ENCODE measurements at regions not wholly inside any gene's neighbourhood (a gene's known extent, or its start where the extent isn't known, plus 50 kb on each side); places are given as distances from the start of the nearest gene placed in this dataset.
"Not testable (repeated sequence)": the region's sequence is repeated elsewhere in the genome, so short reads cannot be mapped to it uniquely, and the experiment has no call there.

GRCh38 chr10:43923328-43923727 lies 274.6 kb upstream of the ZNF32 start:
- Histone ChIP-seq H3K27me3 (replicated peaks; ENCODE audit: control insufficient read depth, insufficient read depth, low read length, poor library complexity, severe bottlenecking) (no peaks in the 10 kb centered on the region), H3K36me3 (ENCODE audit: control insufficient read depth, insufficient read depth, low read length) (no peaks in the 10 kb centered on the region), H3K9me3 (ENCODE audit: control insufficient read depth, low read length) (no peaks in the 10 kb centered on the region), H3K4me1 (ENCODE audit: control insufficient read depth, insufficient read depth, low read length, poor library complexity, severe bottlenecking) (no peaks in the 10 kb centered on the region), H3K4me3 (ENCODE audit: insufficient read depth, low read depth, low read length, poor library complexity, severe bottlenecking) (no peak overlapping the region), H3K27ac (ENCODE audit: insufficient read depth, low read length, poor library complexity, severe bottlenecking) (no peak overlapping the region)
- DNase-seq, result no peak

- no peaks in the 10 kb centered on the region for H3K4me1 ChIP-seq (ENCODE audit: control insufficient read depth, insufficient read depth, low read length, poor library complexity, severe bottlenecking)
- no peak for DNase-seq
- no peaks in the 10 kb centered on the region for H3K27me3 ChIP-seq (replicated peaks; ENCODE audit: control insufficient read depth, insufficient read depth, low read length, poor library complexity, severe bottlenecking)
- H3K4me3 ChIP-seq (ENCODE audit: insufficient read depth, low read depth, low read length, poor library complexity, severe bottlenecking), result no peak overlapping the region
- no peaks in the 10 kb centered on the region for H3K36me3 ChIP-seq (ENCODE audit: control insufficient read depth, insufficient read depth, low read length)
- H3K9me3 ChIP-seq (ENCODE audit: control insufficient read depth, low read length), result no peaks in the 10 kb centered on the region
- H3K27ac ChIP-seq (ENCODE audit: insufficient read depth, low read length, poor library complexity, severe bottlenecking), result no peak overlapping the region
Measured at GRCh38 chr10:43922335-43923280, 273.9 kb upstream of the ZNF32 start.

DNA sequence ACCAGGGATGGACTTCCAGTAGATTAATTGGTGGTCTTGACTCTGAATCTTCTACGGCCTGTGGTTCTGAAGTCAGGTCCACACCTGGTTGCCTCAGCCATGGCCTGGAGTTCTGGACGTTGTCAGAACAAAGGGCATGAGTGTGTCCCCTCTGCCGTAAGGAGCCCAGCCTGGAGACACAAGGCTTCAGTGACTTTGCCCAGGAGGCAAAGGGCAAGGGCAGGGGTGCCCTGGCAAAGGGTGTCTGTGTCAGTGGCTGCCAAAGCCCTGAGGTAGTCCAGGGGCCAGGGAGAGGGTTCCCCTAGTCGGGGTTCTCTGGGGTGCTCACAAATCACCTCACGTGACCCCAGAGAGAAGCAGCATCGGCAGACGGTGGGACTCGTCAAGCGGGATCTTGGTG lies 273.2 kb upstream of the ZNF32 start:
- Histone ChIP-seq H3K27me3 (replicated peaks; ENCODE audit: control insufficient read depth, insufficient read depth, low read length, poor library complexity, severe bottlenecking) (no peaks in the 10 kb centered on the region), H3K9me3 (ENCODE audit: control insufficient read depth, low read length) (no peaks in the 10 kb centered on the region)
- DNase-seq, result no peak

DNA sequence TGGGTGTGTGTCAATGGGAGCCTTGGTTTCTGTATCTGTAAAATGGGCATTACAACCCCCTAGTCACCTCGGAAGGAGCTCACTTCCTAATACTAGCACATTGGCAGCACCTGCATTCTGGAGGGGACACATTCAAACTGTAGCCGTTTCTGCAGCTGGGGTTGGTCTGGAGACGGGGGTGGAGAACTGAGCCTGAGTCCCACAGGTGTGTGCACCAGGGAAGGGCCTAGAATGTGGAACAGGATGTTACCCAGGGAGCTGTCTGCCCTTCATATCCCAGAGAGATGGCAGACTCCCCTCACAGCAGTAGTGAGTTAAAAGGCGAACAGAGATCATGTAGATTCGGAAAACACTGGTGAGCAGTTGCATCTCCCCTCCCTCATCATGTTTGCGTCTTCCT lies 272.8 kb upstream of the ZNF32 start:
- H3K4me3 ChIP-seq (ENCODE audit: insufficient read depth, low read depth, low read length, poor library complexity, severe bottlenecking), result no peak overlapping the region
- no peaks in the 10 kb centered on the region for H3K36me3 ChIP-seq (ENCODE audit: control insufficient read depth, insufficient read depth, low read length)
- no peak overlapping the region for H3K27ac ChIP-seq (ENCODE audit: insufficient read depth, low read length, poor library complexity, severe bottlenecking)
- no peaks in the 10 kb centered on the region for H3K27me3 ChIP-seq (replicated peaks; ENCODE audit: control insufficient read depth, insufficient read depth, low read length, poor library complexity, severe bottlenecking)
- no peak for DNase-seq
- H3K9me3 ChIP-seq (ENCODE audit: control insufficient read depth, low read length), result no peaks in the 10 kb centered on the region
- no peaks in the 10 kb centered on the region for H3K4me1 ChIP-seq (ENCODE audit: control insufficient read depth, insufficient read depth, low read length, poor library complexity, severe bottlenecking)

More for the DNA sequence above, 273.2 kb upstream of the ZNF32 start:
- H3K4me1 ChIP-seq (ENCODE audit: control insufficient read depth, insufficient read depth, low read length, poor library complexity, severe bottlenecking), result no peaks in the 10 kb centered on the region
- H3K36me3 ChIP-seq (ENCODE audit: control insufficient read depth, insufficient read depth, low read length), result no peaks in the 10 kb centered on the region
- no peak overlapping the region for H3K4me3 ChIP-seq (ENCODE audit: insufficient read depth, low read depth, low read length, poor library complexity, severe bottlenecking)
- H3K27ac ChIP-seq (ENCODE audit: insufficient read depth, low read length, poor library complexity, severe bottlenecking), result no peak overlapping the region

DNA sequence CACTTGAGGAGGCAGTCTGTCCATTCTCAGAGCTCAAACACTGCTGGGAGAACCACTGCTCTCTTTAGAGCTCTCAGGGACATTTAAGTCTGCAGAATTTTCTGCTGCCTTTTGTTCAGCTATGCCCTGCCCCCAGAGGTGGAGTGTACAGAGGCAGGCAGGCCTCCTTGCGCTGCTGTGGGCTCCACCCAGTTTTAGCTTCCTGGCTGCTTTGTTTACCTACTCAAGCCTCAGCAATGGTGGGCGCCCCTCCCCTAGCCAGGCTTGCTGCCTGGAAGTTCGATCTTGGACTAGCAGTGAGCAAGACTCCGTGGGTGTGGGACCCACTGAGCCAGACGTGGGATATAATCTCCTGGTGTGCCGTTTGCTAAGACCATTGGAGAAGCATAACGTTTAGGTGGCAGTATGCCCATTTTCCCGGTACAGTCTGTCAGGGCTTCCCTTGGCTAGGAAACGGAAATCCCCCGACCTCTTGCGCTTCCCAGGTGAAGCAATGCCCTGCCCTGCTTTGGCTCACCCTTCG lies 271.6 kb upstream of the ZNF32 start:
- not testable (repeated sequence) for H3K4me3 ChIP-seq (ENCODE audit: insufficient read depth, low read depth, low read length, poor library complexity, severe bottlenecking); H3K36me3 ChIP-seq (ENCODE audit: control insufficient read depth, insufficient read depth, low read length); DNase-seq; H3K27ac ChIP-seq (ENCODE audit: insufficient read depth, low read length, poor library complexity, severe bottlenecking); H3K27me3 ChIP-seq (replicated peaks; ENCODE audit: control insufficient read depth, insufficient read depth, low read length, poor library complexity, severe bottlenecking); H3K9me3 ChIP-seq (ENCODE audit: control insufficient read depth, low read length); H3K4me1 ChIP-seq (ENCODE audit: control insufficient read depth, insufficient read depth, low read length, poor library complexity, severe bottlenecking)

DNA sequence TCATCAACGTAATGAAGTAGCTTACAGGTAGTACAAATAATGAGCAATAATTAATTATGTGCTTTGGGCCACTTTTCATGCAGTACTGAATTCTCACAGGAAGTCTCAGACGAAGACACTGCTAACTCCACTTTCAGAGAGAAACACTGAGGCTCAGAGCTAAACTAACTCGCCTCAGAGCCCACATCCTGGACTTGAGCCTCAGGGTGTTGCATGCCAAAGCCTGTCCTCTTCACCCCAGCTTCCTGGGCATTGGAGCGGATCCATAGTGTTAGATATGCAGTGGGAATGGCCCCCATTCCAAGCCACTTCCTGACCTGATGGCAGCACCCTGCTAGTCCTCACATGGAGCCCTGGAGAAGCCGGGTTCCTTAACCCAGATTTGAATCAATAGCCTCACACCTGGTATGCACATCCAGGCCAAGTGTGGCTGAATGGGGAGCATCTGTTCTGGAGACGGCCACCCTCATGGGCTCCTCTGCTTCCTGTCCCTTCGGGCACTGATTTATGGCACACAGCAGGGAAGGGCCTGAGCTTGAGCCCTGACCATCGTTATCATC lies 265.1 kb upstream of the ZNF32 start:
- no peak overlapping the region for H3K4me3 ChIP-seq (ENCODE audit: insufficient read depth, low read depth, low read length, poor library complexity, severe bottlenecking)
- no peaks in the 10 kb centered on the region for H3K4me1 ChIP-seq (ENCODE audit: control insufficient read depth, insufficient read depth, low read length, poor library complexity, severe bottlenecking)
- H3K36me3 ChIP-seq (ENCODE audit: control insufficient read depth, insufficient read depth, low read length), result no peaks in the 10 kb centered on the region
- H3K27me3 ChIP-seq (replicated peaks; ENCODE audit: control insufficient read depth, insufficient read depth, low read length, poor library complexity, severe bottlenecking), result no peaks in the 10 kb centered on the region
- no peak overlapping the region for H3K27ac ChIP-seq (ENCODE audit: insufficient read depth, low read length, poor library complexity, severe bottlenecking)
- no peaks in the 10 kb centered on the region for H3K9me3 ChIP-seq (ENCODE audit: control insufficient read depth, low read length)
- no peak for DNase-seq

DNA sequence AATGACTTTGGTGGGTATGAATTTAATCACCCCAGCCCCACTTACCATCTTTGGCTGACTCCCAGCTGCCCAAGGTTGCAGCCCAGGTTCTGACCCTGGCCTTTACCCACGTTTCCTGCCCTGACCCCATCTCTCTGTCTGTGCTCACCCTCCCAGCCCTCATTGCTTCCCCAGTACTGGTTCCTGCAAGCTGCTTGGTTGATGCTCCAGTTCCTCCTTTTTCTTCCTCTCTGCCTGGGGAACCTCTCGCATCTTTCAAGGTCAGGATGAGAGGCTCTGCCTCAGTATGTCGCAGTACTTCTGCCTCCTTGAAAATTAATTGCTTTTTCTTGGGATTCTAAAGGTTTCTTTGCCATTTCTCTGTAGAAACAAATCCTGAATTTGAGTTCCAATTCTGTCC lies 263.8 kb upstream of the ZNF32 start:
- DNase-seq, result no peak
- no peaks in the 10 kb centered on the region for H3K36me3 ChIP-seq (ENCODE audit: control insufficient read depth, insufficient read depth, low read length)

DNA sequence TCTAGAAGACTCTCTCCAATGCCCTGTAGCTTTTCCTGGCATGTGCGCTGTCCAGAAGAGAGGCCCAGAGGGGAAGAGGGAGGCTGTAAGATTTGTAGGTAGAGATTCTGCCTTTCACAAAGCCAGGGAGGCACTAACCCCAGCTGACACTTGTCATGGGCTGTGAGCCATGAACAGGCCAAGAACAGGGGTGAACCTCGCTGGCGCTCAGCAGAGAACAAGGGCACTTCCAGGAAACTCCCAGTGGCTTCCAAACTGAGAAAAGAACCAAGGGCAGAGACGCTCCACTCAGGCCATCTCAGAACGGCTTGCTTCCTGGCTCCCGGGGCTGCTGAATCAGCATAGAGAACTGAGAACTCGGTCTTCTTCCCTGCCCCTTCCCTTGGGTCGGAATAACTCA lies 257.8 kb upstream of the ZNF32 start:
- Histone ChIP-seq H3K9me3 (ENCODE audit: control insufficient read depth, low read length) (no peaks in the 10 kb centered on the region), H3K27me3 (replicated peaks; ENCODE audit: control insufficient read depth, insufficient read depth, low read length, poor library complexity, severe bottlenecking) (no peaks in the 10 kb centered on the region), H3K4me1 (ENCODE audit: control insufficient read depth, insufficient read depth, low read length, poor library complexity, severe bottlenecking) (no peaks in the 10 kb centered on the region), H3K4me3 (ENCODE audit: insufficient read depth, low read depth, low read length, poor library complexity, severe bottlenecking) (no peak overlapping the region), H3K27ac (ENCODE audit: insufficient read depth, low read length, poor library complexity, severe bottlenecking) (no peak overlapping the region), H3K36me3 (ENCODE audit: control insufficient read depth, insufficient read depth, low read length) (no peaks in the 10 kb centered on the region)
- no peak for DNase-seq

More for the DNA sequence above, 263.8 kb upstream of the ZNF32 start:
- Histone ChIP-seq H3K9me3 (ENCODE audit: control insufficient read depth, low read length) (no peaks in the 10 kb centered on the region), H3K27ac (ENCODE audit: insufficient read depth, low read length, poor library complexity, severe bottlenecking) (no peak overlapping the region), H3K4me3 (ENCODE audit: insufficient read depth, low read depth, low read length, poor library complexity, severe bottlenecking) (no peak overlapping the region), H3K27me3 (replicated peaks; ENCODE audit: control insufficient read depth, insufficient read depth, low read length, poor library complexity, severe bottlenecking) (no peaks in the 10 kb centered on the region), H3K4me1 (ENCODE audit: control insufficient read depth, insufficient read depth, low read length, poor library complexity, severe bottlenecking) (no peaks in the 10 kb centered on the region)

GRCh38 chr10:43905512-43906236 lies 257.0 kb upstream of the ZNF32 start:
- DNase-seq, result no peak
- no peaks in the 10 kb centered on the region for H3K36me3 ChIP-seq (ENCODE audit: control insufficient read depth, insufficient read depth, low read length)
- no peaks in the 10 kb centered on the region for H3K4me1 ChIP-seq (ENCODE audit: control insufficient read depth, insufficient read depth, low read length, poor library complexity, severe bottlenecking)
- no peak overlapping the region for H3K27ac ChIP-seq (ENCODE audit: insufficient read depth, low read length, poor library complexity, severe bottlenecking)
- no peaks in the 10 kb centered on the region for H3K27me3 ChIP-seq (replicated peaks; ENCODE audit: control insufficient read depth, insufficient read depth, low read length, poor library complexity, severe bottlenecking)
- no peak overlapping the region for H3K4me3 ChIP-seq (ENCODE audit: insufficient read depth, low read depth, low read length, poor library complexity, severe bottlenecking)
- H3K9me3 ChIP-seq (ENCODE audit: control insufficient read depth, low read length), result no peaks in the 10 kb centered on the region

- Histone ChIP-seq H3K9me3 (ENCODE audit: control insufficient read depth, low read length) (no peaks in the 10 kb centered on the region), H3K4me3 (ENCODE audit: insufficient read depth, low read depth, low read length, poor library complexity, severe bottlenecking) (no peak overlapping the region), H3K36me3 (ENCODE audit: control insufficient read depth, insufficient read depth, low read length) (no peaks in the 10 kb centered on the region), H3K27ac (ENCODE audit: insufficient read depth, low read length, poor library complexity, severe bottlenecking) (no peak overlapping the region), H3K27me3 (replicated peaks; ENCODE audit: control insufficient read depth, insufficient read depth, low read length, poor library complexity, severe bottlenecking) (no peaks in the 10 kb centered on the region), H3K4me1 (ENCODE audit: control insufficient read depth, insufficient read depth, low read length, poor library complexity, severe bottlenecking) (no peaks in the 10 kb centered on the region)
- DNase-seq, result no peak
Measured at GRCh38 chr10:43904844-43905243, 256.2 kb upstream of the ZNF32 start.
